Fibroblast of mammary gland (primary cell): ENCODE measurements at regions not wholly inside any gene's neighbourhood (a gene's known extent, or its start where the extent isn't known, plus 50 kb on each side); places are given as distances from the start of the nearest gene placed in this dataset.

Experiments
- DNase-seq: peaks from one replicate; pipeline ENCODE4 v3.0.0-alpha.2; 2010; ENCODE audit warnings: low read depth
- H3K4me3 ChIP-seq: 2 replicates; pipeline ENCODE4 v1.5.1; 2011; ENCODE audit warnings: low read depth, mild to moderate bottlenecking, low read length, moderate library complexity; ENCODE audit not compliant: control insufficient read depth
- TF ChIP-seq, protein P1 (sequence below): conservative IDR thresholded peaks from 2 replicates; pipeline ENCODE4 v1.5.1; 2011; ENCODE audit warnings: low read depth, low read length, inconsistent platforms; ENCODE audit not compliant: control insufficient read depth, insufficient read depth

DNA sequence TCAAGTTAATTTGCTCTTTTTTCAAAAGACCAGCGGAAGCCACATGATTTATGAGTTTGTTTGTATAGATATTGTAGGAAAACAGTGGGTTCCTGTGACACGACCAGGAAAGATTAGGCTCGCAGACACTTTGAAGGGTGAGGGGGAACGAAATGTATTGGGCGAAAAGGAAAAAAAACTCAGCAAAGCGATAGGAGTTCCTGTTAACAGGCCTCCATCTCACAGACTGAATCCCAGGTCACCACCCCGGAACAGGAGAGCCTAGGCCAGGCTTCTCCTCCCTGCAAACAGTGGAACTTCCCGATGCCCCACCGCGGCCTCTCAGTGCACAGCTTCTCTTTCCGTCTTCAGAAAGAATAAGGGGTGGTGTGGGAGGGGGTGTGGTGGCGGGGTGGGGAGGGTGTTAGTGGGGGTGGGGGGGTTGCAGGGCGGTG, 181.8 kb upstream of the GPRIN3 start:
- no peak for DNase-seq
- no peak overlapping the region for H3K4me3 ChIP-seq
- TF ChIP-seq, protein P1, sequence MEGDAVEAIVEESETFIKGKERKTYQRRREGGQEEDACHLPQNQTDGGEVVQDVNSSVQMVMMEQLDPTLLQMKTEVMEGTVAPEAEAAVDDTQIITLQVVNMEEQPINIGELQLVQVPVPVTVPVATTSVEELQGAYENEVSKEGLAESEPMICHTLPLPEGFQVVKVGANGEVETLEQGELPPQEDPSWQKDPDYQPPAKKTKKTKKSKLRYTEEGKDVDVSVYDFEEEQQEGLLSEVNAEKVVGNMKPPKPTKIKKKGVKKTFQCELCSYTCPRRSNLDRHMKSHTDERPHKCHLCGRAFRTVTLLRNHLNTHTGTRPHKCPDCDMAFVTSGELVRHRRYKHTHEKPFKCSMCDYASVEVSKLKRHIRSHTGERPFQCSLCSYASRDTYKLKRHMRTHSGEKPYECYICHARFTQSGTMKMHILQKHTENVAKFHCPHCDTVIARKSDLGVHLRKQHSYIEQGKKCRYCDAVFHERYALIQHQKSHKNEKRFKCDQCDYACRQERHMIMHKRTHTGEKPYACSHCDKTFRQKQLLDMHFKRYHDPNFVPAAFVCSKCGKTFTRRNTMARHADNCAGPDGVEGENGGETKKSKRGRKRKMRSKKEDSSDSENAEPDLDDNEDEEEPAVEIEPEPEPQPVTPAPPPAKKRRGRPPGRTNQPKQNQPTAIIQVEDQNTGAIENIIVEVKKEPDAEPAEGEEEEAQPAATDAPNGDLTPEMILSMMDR: no peak

- TF ChIP-seq, protein P1: no peak
- no peak overlapping the region for H3K4me3 ChIP-seq
- no peak for DNase-seq
Measured at GRCh38 chr4:89488736-89489135, 181.1 kb upstream of the GPRIN3 start.

- no peak for DNase-seq
- TF ChIP-seq, protein P1: no peak
- H3K4me3 ChIP-seq: no peak overlapping the region
Measured at GRCh38 chr4:89486673-89487072, 179.1 kb upstream of the GPRIN3 start.

DNA sequence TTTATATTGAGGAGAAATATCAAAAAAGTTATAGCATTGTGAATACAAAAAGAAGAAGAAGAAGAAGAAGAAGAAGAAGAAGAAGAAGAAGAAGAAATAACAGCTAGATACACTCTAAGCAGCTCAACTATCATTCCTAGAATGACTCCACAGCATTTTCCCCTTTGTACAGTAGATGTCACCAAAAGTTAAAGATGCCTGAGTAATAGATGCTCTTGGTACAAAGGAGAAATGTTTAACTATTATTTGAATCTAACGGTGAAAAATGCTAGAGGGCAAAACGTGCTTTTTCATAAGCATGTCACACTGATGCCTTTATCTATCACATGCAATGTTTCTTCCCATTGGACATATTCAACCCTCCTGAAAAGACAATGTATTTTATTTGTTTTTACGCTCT, 178.4 kb upstream of the GPRIN3 start:
- peak; percentile 67 for DNase-seq
- H3K4me3 ChIP-seq: no peak overlapping the region
- TF ChIP-seq, protein P1: peak; percentile 67

DNA sequence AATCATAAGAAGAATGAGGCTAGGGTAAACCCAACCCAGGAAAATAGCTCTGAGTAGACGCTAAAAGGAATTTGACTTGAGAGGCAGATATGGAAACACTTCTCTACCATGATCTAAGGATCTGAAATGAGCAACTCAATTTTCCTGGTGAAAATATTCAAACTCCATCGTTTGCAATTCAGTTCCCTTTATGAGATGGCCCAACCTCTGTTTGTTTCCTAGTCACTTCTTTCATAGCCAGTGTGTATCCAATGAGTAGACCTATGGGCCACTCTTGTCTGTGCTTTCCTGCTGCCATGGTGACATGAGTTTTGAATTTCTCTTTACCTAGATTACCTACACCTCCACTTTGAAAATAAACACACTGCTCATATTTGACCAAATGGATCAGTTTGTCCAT, 176.2 kb upstream of the GPRIN3 start:
- DNase-seq: no peak
- H3K4me3 ChIP-seq: no peak overlapping the region
- TF ChIP-seq, protein P1: no peak

GRCh38 chr4:89482926-89483595, 175.5 kb upstream of the GPRIN3 start:
- TF ChIP-seq, protein P1: no peak
- peak; percentile 62 for DNase-seq
- H3K4me3 ChIP-seq: no peak overlapping the region
